Cerebellar cortex (tissue), 1 donor: ENCODE measurements at regions not wholly inside any gene's neighbourhood (a gene's known extent, or its start where the extent isn't known, plus 50 kb on each side); places are given as distances from the start of the nearest gene placed in this dataset.

ENCODE experiments used
- DNase-seq: peaks from one replicate; pipeline ENCODE4 v3.0.0-alpha.2; 2015; ENCODE audit warnings: low spot score

- DNase-seq: no peak
Observed at GRCh38 chr1:95370691-95371562, 136.9 kb downstream of the RWDD3 start.

GRCh38 chr1:95371666-95372282, 137.8 kb downstream of the RWDD3 start:
- DNase-seq: no peak

GRCh38 chr1:95375174-95375573, 141.2 kb downstream of the RWDD3 start:
- no peak for DNase-seq

GRCh38 chr1:95380909-95381308, 146.9 kb downstream of the RWDD3 start:
- no peak for DNase-seq

DNA sequence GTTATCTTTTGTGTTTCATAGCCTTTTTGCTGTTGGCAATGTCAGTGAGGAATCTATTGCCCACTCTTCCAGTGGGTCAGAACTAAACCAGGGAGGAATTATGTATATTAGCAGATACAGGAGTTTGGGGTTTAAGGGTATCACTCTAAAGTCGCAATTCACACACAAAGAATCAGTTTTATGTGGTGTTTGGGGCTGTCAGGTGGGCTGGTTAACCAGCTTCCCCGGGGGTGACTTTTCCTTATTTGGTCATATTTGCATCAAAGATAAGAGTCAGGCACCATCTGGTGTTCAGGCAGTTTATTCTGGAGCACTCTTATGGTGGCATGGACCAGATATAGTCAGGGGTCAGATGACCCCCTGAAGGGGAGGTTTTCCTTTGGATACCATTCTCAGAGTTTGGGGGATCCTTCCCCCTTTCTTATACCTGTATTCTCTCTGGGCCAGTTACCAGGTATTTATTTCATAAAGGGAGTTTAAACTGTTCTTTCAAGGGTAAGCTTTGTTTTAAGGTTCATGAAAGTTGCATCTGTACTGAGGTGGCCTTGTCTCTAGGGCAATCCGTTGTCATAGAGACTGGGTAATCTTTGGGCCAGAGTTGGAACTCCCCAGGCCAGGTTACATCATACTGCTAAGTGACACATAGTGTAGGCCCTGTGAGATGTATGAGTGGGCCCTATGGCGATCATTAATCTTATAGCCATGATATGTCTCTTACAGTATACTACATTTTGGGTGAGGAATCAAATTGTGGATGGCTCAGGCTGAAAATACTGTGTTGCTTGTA, 148.2 kb downstream of the RWDD3 start:
- no peak for DNase-seq

DNA sequence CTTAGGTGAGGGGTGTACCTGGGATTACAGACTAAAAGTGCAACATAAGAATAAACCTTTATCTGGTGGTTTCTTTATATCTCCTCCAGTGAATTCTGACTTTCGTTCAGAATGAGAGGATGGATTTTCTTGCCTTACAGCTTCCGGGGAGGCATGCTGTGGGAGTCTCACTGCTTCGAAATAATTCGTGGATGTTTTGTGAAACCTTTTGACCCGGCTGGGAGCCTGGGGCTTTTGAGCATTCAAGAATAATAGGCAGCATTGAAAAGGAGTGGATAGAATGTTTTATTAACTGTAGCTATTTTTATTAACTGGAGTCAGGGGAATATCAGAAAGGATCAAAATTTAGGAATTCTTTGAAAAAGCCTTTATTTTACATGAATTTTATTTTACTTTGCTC, 149.1 kb downstream of the RWDD3 start:
- no peak for DNase-seq

- no peak for DNase-seq
Observed at GRCh38 chr1:95384567-95384966, 150.6 kb downstream of the RWDD3 start.

DNA sequence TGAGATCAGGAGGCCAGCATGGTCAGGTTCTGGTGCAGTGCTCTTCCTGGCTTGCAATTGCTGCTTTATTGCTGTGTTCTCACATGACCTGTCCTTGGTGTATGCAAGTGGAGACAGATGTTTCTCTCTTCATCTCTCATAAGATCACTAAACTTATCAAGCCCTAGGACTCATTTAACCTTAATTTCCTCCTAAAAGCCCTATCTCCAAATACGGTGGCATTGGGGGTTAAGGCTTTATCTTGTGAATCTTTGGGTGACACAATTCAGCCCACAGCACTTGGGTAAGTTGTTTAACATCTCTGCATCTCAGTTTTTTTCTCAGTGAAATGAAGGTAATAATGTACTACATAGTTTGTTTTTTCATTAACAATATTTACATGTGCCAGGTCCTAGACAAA, 152.4 kb downstream of the RWDD3 start:
- no peak for DNase-seq

DNA sequence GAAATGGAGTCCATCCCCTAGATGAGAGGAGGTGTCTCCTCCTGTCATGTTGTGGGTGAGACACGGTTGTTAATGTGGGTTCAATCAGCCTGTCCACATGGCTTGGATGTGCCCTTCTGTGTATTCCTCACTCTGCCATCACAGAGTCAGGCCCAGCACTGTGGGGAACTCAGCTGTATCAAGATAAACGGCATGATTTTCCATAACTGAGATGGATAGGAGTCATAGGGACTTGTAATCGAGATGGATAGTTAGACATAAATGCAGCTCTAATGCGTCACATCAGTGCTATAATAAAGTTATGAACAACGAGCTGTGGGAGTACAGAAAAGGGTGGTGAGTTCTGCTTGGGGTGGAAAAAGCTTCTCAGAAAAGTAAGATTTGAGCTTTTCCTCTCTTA, 152.9 kb downstream of the RWDD3 start:
- no peak for DNase-seq

DNA sequence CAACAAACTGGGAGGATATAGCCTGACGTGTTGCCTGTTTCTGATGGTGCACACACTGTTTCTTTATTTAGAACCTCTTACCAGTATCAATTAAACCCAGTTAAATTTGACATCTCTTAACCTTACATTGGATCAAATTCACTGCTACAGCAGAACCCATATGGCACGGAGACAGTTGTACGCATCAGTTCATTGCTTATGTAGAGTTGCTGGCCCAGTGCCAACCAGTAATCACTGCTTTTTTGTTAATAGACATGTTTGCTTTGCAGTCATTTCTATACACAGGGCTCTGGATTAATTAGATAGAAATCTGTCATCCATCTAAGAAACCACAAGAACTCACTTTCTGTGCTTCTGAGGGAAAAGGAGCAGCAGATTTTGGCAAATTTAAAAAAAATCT, 154.0 kb downstream of the RWDD3 start:
- no peak for DNase-seq

DNA sequence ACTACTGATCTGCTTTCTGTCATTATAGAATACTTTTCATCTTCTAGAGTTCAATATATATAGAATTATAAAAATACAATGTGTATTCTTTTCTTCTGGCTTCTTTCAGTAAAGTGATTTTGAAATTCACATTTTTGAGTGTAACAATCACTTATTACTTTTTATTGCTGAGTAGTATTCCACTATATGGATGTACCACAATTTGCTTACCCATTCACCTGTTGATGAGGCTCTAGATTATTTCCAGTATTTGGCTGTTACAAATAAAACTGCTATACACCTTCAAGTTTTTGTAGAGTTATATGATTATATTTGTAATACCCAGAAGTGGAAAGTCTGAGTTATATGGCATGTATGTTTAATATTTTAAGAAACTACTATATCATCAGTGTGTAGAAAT, 159.4 kb downstream of the RWDD3 start:
- no peak for DNase-seq

DNA sequence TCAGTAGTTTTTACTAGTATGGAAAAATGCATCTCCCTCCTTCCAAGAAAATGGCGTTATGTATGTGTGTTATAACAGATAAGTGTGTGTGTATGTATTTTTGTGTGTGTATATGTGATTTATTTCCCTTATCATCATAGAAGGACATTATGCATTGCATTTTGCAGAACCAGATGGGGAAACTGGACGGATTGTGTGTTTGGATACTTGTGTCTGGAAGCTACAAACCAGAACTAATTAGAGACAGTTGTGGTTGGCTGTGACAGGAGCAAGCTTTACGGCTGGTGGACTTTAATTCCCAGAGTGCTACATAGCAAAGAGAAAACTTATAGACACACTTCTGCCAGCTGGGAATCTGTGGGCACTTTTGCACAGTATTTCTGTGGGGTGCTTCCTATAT, 162.5 kb downstream of the RWDD3 start:
- DNase-seq: no peak

DNA sequence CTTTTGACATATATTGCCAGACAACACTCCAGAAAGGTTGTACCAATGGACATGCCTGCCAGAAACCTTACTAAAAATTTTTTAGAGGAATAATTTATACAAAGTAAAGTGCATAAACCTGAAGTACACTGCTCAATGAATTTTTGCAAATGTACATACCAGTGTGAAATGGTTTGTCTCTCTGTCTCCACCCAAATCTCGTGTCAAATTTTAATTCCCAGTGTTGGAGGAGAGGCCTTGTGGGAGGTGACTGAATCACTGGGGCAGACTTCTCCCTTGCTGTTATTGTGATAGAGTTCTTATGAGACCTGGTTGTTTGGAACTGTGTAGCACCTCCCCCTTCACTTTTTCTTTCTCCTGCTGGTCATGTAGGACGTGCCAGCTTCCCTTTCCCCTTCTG, 168.8 kb downstream of the RWDD3 start:
- no peak for DNase-seq

- DNase-seq: no peak
Observed at GRCh38 chr1:95406279-95406678, 172.3 kb downstream of the RWDD3 start.

GRCh38 chr1:95407131-95407885, 173.3 kb downstream of the RWDD3 start:
- peak; percentile 66 for DNase-seq

DNA sequence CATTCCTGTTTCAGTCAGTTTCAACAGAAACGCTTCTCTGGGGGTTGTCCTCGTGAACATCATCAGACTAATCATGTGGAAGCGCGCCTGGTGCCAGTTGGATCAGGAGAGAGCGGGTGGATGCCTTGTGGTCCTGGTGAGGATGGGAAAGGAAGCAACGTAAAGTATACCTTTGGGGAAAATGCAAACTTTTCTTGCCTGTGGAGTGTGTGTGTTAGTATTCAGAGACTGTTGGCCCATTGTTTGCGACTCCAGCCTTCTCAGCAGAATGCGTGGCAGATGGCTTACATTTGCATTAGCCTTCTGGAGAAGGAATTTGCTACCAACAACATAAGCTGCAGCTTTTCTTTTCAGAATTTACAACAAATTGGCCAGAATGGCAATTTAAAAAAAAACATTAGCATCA, 173.9 kb downstream of the RWDD3 start:
- peak; percentile 63 for DNase-seq

DNA sequence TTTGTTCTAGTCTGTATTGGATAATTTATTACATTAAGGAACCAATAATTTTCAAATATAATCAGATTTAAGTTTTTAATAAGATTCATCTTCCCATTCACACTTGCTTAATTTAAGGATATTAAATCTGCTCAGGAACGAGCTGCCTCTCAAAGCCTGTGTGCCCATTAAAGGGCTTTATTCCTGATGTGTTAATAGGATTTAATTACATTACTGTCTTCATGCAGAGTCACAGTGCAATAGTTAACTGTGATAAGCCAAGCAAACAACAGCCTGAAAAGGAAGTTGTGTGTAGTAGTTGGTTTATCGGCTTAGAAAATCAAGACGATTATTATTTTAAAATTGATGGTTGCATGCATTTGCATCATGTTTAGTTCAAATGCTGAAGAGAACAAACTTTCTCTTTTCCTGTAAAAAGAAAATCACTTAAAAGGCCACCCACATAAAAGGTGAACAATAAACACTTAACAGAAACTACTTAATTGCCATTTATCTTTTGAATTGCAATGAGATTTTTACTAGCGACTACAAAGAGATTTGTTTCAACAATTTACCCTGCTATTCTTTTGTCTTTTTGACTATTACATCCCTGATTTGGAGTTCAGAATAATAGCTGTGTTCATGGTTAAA, 174.6 kb downstream of the RWDD3 start:
- DNase-seq: no peak

- DNase-seq: no peak
Observed at GRCh38 chr1:95409276-95409675, 175.3 kb downstream of the RWDD3 start.

GRCh38 chr1:95409901-95410300, 175.9 kb downstream of the RWDD3 start:
- no peak for DNase-seq

- no peak for DNase-seq
Observed at GRCh38 chr1:95415146-95415545, 181.1 kb downstream of the RWDD3 start.

- DNase-seq: no peak
Observed at GRCh38 chr1:95426772-95427171, 192.8 kb downstream of the RWDD3 start.

DNA sequence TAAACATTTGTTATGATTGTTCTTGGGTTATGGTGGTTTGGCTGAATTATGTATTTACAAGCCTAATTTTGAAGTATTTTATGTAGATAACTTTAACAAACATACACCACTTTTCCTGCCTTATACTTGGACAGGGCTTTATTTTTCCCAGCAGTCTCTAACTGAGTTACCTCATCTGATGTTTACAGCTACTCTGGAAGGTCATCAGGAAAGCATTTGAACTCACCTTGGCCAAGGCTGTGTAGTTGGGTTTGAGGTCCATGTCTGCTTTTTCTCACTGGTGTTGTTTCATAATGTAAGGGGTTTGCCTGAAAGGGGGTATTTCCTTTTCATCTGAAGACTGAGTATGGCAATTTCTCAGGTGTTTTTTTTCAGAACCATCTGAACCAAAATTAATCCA, 193.5 kb downstream of the RWDD3 start:
- no peak for DNase-seq
